DMS 273 (cell line): ENCODE measurements at regions not wholly inside any gene's neighbourhood (a gene's known extent, or its start where the extent isn't known, plus 50 kb on each side); places are given as distances from the start of the nearest gene placed in this dataset.
"Not testable (repeated sequence)": the region's sequence is repeated elsewhere in the genome, so short reads cannot be mapped to it uniquely, and the experiment has no call there.

Experiments used
- DNase-seq: peaks from one replicate; lab custom pipeline; 2025; ENCODE audit not compliant: unreplicated experiment; lab: John Stamatoyannopoulos, UW

- no peak for DNase-seq
Measured at GRCh38 chr18:51448949-51449348, 251.5 kb upstream of the MEX3C start.

GRCh38 chr18:51453594-51453993, 256.1 kb upstream of the MEX3C start:
- no peak for DNase-seq

DNA sequence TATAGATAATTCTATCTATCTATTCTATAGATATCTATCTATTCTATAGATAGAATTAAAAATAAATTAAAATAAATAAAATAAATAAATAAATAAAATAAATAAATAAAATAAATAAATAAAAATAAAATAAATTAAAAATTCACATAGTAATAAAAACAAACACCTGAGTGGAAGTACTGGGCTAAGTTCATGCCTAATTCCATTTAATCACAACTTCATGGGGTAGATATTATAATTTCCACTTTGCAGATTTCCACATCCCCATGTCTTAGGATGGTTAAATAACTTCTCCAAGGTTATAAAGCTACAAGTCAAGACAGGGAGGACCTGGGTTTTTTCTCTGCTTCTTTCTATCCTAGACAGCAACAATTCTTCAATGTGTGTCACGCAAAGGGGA, 261.4 kb upstream of the MEX3C start:
- DNase-seq: no peak

- DNase-seq: no peak
Measured at GRCh38 chr18:51461956-51462355, 264.5 kb upstream of the MEX3C start.

GRCh38 chr18:51463483-51464136, 266.1 kb upstream of the MEX3C start:
- no peak for DNase-seq

GRCh38 chr18:51478908-51479307, 281.4 kb upstream of the MEX3C start:
- DNase-seq: no peak

GRCh38 chr18:51479736-51480135, 282.3 kb upstream of the MEX3C start:
- DNase-seq: no peak

GRCh38 chr18:51480407-51481261, 283.2 kb upstream of the MEX3C start:
- no peak for DNase-seq

- DNase-seq: no peak
Measured at GRCh38 chr18:51486735-51487366, 289.4 kb upstream of the MEX3C start.

GRCh38 chr18:51490417-51490816, 292.9 kb upstream of the MEX3C start:
- no peak for DNase-seq

GRCh38 chr18:51490860-51491259, 293.4 kb upstream of the MEX3C start:
- DNase-seq: no peak

GRCh38 chr18:51491678-51492372, 294.3 kb upstream of the MEX3C start:
- DNase-seq: no peak

- DNase-seq: no peak
Measured at GRCh38 chr18:51498085-51498855, 300.8 kb upstream of the MEX3C start.

- DNase-seq: no peak
Measured at GRCh38 chr18:51503351-51503750, 305.9 kb upstream of the MEX3C start.

DNA sequence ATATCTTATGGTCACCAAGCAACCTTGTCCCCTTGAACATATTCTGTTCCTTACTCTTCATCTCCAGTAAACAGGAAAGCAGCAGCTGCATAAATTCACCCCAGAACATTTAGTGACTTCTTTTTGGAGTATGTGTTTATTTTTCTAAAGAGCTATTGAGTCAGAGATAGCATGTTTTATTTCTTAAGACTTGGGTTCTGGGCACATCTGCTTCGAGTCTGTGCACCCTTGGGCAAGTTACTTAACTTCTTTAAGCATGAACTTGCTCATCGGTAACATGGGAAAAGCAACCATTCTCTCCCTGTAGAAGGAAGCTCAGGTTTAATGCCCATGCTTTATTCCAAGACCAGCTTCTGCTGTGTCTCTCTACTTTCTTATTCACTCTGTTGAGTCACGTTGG, 309.3 kb upstream of the MEX3C start:
- DNase-seq: no peak

GRCh38 chr18:51508410-51508809, 310.9 kb upstream of the MEX3C start:
- not testable (repeated sequence) for DNase-seq

GRCh38 chr18:51510020-51510419, 312.5 kb upstream of the MEX3C start:
- no peak for DNase-seq

- DNase-seq: no peak
Measured at GRCh38 chr18:51513517-51513916, 316.0 kb upstream of the MEX3C start.

GRCh38 chr18:51514128-51514527, 316.6 kb upstream of the MEX3C start:
- DNase-seq: no peak

DNA sequence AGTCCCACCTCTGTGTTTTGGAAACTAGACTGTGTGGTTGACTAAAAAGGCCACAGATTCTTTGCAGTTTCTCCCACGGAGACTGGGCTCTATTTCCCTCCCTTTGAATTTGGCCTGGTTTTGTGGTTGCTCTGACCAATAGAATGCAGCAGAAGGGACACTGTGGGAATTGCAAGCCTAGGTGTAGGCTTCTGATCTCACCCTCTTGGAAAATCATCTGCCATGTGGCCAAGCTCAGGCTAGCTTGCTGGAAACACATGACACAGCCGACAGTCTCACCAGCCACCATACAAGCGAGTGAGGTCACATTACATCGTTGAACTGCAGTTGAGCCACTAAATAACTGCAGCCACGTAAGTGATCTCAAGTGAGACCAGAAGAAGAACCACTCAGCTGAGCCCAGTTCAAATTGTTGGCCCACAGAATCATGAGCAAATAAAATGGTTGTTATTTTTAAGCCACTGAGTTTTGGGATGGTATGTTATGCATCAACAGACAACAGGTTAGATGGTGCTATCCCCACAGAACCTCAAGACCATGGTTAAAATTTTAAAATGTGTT, 319.1 kb upstream of the MEX3C start:
- no peak for DNase-seq
